ENCODE measurements at regions not wholly inside any gene's neighbourhood (a gene's known extent, or its start where the extent isn't known, plus 50 kb on each side); places are given as distances from the start of the nearest gene placed in this dataset.

DNA sequence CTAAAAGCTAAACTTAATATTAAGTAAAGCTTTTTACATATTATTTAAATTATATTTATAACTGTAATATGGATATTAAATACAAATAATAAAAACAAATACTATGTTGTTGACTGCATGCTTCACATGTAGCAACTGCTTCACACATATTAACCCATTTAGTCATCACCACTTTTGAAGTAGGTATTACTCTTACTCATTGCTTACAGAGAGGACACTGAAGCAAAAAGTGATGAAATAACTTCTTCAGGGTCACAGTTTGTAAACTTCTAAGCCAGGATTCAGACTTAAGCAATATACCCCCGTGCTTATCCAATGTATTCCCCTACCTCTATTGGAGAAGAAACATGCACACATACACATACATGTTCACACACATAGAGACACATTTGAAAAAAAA is 166.6 kb downstream of the DKK2 start:
- H3K4me3 ChIP-seq (ENCODE audit: control insufficient read depth, low read depth, low read length), result no peak overlapping the region
- peak; percentile 11 for DNase-seq (ENCODE audit: low read depth)
- TF ChIP-seq, protein P1, sequence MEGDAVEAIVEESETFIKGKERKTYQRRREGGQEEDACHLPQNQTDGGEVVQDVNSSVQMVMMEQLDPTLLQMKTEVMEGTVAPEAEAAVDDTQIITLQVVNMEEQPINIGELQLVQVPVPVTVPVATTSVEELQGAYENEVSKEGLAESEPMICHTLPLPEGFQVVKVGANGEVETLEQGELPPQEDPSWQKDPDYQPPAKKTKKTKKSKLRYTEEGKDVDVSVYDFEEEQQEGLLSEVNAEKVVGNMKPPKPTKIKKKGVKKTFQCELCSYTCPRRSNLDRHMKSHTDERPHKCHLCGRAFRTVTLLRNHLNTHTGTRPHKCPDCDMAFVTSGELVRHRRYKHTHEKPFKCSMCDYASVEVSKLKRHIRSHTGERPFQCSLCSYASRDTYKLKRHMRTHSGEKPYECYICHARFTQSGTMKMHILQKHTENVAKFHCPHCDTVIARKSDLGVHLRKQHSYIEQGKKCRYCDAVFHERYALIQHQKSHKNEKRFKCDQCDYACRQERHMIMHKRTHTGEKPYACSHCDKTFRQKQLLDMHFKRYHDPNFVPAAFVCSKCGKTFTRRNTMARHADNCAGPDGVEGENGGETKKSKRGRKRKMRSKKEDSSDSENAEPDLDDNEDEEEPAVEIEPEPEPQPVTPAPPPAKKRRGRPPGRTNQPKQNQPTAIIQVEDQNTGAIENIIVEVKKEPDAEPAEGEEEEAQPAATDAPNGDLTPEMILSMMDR (IDR thresholded peaks at IDR 0.05; ENCODE audit: control insufficient read depth, insufficient read depth, low read depth, low read length, missing control alignments), result no peak

- TF ChIP-seq, protein P1 (IDR thresholded peaks at IDR 0.05; ENCODE audit: control insufficient read depth, insufficient read depth, low read depth, low read length, missing control alignments), result no peak
- no peak overlapping the region for H3K4me3 ChIP-seq (ENCODE audit: control insufficient read depth, low read depth, low read length)
- no peak for DNase-seq (ENCODE audit: low read depth)
These were observed 167.6 kb downstream of the DKK2 start for GRCh38 chr4:106868381-106869035.

DNA sequence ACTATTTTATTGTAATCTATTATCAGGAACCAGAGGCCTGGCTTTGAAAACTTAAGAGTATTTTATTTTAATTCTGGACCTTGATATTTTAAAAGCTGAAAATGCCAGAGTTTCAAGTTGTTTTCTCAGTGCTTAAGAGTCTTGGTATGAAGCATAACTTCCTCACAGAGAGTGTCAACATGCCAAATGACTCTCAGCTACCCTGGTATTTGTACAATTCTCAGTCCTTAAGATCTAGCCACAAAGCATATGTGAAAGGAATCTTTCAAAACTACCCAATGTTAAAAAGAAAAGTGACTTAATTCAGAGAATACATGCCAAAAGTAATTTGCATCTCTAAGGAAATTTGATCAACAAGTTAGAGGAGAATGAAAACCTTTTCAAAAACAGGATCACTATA is 171.9 kb downstream of the DKK2 start:
- TF ChIP-seq, protein P1 (IDR thresholded peaks at IDR 0.05; ENCODE audit: control insufficient read depth, insufficient read depth, low read depth, low read length, missing control alignments), result no peak
- peak; percentile 44 for DNase-seq (ENCODE audit: low read depth)
- H3K4me3 ChIP-seq (ENCODE audit: control insufficient read depth, low read depth, low read length), result no peak overlapping the region

DNA sequence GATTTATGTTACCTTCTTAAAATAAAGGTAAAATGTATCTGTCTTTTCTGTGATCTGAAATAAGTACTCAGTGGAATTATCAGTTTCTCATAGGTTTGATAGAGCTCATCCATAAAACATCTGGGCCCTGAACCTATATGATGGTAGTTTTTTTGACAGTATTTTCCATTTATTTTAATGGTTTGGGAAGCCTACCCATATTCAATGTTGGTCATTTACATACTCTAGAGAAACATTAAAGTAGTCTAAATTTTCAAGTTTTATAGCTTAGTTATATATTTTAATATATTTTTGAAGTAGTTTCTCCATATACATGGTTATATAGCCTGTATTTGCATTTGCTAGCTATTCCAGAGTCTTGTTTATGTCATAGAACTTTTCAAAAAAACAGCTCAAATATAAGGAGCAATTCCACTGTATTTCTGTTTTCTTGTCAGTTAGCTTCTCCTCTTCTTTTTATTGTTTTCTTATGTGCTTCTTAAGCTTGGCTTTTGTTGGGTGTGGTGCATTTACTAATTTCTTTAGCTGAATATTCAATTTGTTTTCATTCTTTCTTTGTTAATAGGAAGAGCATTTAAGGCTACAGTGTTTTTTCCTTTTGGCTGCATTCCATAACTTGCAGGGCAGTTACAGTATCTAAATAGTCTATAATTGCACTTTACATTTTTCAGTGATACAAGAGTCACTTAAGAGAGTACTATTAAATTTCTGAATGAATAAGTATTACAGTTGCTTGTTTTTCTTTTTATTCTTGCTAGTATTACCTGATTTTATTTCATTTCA is 181.4 kb downstream of the DKK2 start:
- no peak for DNase-seq (ENCODE audit: low read depth)
- TF ChIP-seq, protein P1 (IDR thresholded peaks at IDR 0.05; ENCODE audit: control insufficient read depth, insufficient read depth, low read depth, low read length, missing control alignments), result no peak
- H3K4me3 ChIP-seq (ENCODE audit: control insufficient read depth, low read depth, low read length), result no peak overlapping the region

DNA sequence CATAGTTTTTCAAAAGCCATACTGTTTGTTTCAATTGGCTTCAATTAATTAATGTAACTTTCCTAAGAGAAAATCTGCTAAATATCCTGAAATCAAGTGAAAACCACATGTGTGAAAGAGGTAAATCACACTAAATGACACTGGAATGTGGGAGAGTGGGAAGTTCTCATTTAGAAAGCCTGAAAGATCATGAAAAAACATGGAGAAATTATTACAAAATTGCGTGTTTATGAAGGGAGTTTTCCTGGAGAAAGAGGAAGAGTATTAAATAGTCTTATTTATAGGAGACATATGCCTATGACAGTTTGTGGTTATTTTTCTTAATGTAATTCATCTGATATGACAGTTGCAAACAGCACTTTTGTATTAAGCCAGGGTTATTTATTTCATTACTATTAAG is 183.7 kb downstream of the DKK2 start:
- H3K4me3 ChIP-seq (ENCODE audit: control insufficient read depth, low read depth, low read length), result no peak overlapping the region
- TF ChIP-seq, protein P1 (IDR thresholded peaks at IDR 0.05; ENCODE audit: control insufficient read depth, insufficient read depth, low read depth, low read length, missing control alignments), result no peak
- DNase-seq (ENCODE audit: low read depth), result no peak

GRCh38 chr4:106851726-106852125 is 184.4 kb downstream of the DKK2 start:
- DNase-seq (ENCODE audit: low read depth), result no peak
- no peak overlapping the region for H3K4me3 ChIP-seq (ENCODE audit: control insufficient read depth, low read depth, low read length)
- TF ChIP-seq, protein P1 (IDR thresholded peaks at IDR 0.05; ENCODE audit: control insufficient read depth, insufficient read depth, low read depth, low read length, missing control alignments), result no peak
